ENCODE measurements at regions not wholly inside any gene's neighbourhood (a gene's known extent, or its start where the extent isn't known, plus 50 kb on each side); places are given as distances from the start of the nearest gene placed in this dataset.
A peak's percentile ranks its signal among the peaks of the same experiment; 100 is the strongest.

DNA sequence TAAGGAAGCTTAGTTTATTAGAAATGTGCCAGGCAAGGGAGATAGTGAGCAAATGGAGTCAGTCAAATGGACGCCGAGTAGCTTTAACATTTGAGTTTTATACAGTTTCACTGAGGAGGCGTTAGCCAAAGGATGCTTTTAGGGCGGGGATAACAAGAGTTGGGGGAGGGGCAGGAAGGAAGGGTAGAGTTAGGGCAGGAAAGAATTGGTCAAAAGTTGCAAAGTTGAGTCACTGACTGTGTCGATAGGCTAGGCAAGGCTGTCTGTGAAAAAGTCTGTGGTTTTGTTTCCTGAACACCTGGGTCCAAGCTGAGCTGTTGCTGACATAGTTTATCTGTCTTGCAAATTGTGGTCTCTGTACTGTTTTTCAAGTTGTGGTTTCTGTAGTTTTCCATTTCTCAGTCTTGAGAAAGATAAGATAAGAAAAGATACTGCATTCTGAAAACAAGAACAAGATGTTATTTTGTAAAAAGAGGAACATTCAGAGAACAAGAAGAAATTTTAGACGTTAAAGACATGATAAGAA lies 62.6 kb upstream of the RESF1 start (continued):
- TF ChIP-seq TEAD4 (IDR thresholded peaks at IDR 0.05; ENCODE audit: low read length): peak; percentile 92
- TF ChIP-seq TEAD4 (CRISPR knock-in tag; IDR thresholded peaks at IDR 0.05; ENCODE audit: borderline replicate concordance): no peak
- no peak for TF ChIP-seq ZNF224 (CRISPR knock-in tag; IDR thresholded peaks at IDR 0.05)
- TF ChIP-seq MEF2D (tag; conservative IDR thresholded peaks at IDR 0.05; ENCODE audit: low read depth): 0 out of 2 replicates have a peak, but pooled peaks have one; percentile 41
- TF ChIP-seq FOXJ2 (tag; IDR thresholded peaks at IDR 0.05): 0 out of 2 replicates have a peak, but pooled peaks have one; percentile 20
- TF ChIP-seq GATAD2B (IDR thresholded peaks at IDR 0.05; ENCODE audit: borderline replicate concordance): peak; percentile 61; the same call in 1 of the 2 replicates
- TF ChIP-seq ZNF830 (CRISPR knock-in tag; IDR thresholded peaks at IDR 0.05): no peak
- peak; percentile 80 for TF ChIP-seq TCF3 (CRISPR knock-in tag; IDR thresholded peaks at IDR 0.05)
- TF ChIP-seq NFIC (IDR thresholded peaks at IDR 0.05): peak; percentile 60
- no peak for TF ChIP-seq MLX (CRISPR knock-in tag; conservative IDR thresholded peaks at IDR 0.05)
- 0 out of 2 replicates have a peak, but pooled peaks have one; percentile 40 for TF ChIP-seq MYNN (IDR thresholded peaks at IDR 0.05)
- no peak for TF ChIP-seq MYNN (CRISPR knock-in tag; IDR thresholded peaks at IDR 0.05)
- no peak for TF ChIP-seq TAF9B (IDR thresholded peaks at IDR 0.05; ENCODE audit: partially characterized antibody)
- TF ChIP-seq KLF1 (tag; IDR thresholded peaks at IDR 0.05): no peak
- TF ChIP-seq PPARD (CRISPR knock-in tag; IDR thresholded peaks at IDR 0.05): no peak
- TF ChIP-seq STAG1 (CRISPR knock-in tag; IDR thresholded peaks at IDR 0.05; ENCODE audit: borderline replicate concordance): no peak
- no peak for TF ChIP-seq ZNF23 (CRISPR knock-in tag; IDR thresholded peaks at IDR 0.05)
- peak; percentile 85; the same call in 1 of the 2 replicates for TF ChIP-seq NBN (IDR thresholded peaks at IDR 0.05; ENCODE audit: low read depth)
- no peak for TF ChIP-seq MCM7 (IDR thresholded peaks at IDR 0.05)
- TF ChIP-seq, protein P1, sequence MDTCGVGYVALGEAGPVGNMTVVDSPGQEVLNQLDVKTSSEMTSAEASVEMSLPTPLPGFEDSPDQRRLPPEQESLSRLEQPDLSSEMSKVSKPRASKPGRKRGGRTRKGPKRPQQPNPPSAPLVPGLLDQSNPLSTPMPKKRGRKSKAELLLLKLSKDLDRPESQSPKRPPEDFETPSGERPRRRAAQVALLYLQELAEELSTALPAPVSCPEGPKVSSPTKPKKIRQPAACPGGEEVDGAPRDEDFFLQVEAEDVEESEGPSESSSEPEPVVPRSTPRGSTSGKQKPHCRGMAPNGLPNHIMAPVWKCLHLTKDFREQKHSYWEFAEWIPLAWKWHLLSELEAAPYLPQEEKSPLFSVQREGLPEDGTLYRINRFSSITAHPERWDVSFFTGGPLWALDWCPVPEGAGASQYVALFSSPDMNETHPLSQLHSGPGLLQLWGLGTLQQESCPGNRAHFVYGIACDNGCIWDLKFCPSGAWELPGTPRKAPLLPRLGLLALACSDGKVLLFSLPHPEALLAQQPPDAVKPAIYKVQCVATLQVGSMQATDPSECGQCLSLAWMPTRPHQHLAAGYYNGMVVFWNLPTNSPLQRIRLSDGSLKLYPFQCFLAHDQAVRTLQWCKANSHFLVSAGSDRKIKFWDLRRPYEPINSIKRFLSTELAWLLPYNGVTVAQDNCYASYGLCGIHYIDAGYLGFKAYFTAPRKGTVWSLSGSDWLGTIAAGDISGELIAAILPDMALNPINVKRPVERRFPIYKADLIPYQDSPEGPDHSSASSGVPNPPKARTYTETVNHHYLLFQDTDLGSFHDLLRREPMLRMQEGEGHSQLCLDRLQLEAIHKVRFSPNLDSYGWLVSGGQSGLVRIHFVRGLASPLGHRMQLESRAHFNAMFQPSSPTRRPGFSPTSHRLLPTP (IDR thresholded peaks at IDR 0.05; ENCODE audit: borderline replicate concordance, extremely low read depth, insufficient read length): no peak
- TF ChIP-seq ZNF696 (CRISPR knock-in tag; conservative IDR thresholded peaks at IDR 0.05): no peak
- TF ChIP-seq SRF (CRISPR knock-in tag; IDR thresholded peaks at IDR 0.05): no peak
- no peak for TF ChIP-seq BRF2 (IDR thresholded peaks at IDR 0.05; ENCODE audit: borderline replicate concordance, insufficient read depth, insufficient read length)
- TF ChIP-seq, protein P2, sequence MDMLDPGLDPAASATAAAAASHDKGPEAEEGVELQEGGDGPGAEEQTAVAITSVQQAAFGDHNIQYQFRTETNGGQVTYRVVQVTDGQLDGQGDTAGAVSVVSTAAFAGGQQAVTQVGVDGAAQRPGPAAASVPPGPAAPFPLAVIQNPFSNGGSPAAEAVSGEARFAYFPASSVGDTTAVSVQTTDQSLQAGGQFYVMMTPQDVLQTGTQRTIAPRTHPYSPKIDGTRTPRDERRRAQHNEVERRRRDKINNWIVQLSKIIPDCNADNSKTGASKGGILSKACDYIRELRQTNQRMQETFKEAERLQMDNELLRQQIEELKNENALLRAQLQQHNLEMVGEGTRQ (CRISPR knock-in tag; IDR thresholded peaks at IDR 0.05): no peak
- no peak for TF ChIP-seq MCM3 (IDR thresholded peaks at IDR 0.05)
- peak; percentile 69; the same call in 1 of the 2 replicates for TF ChIP-seq GTF2E2 (tag; IDR thresholded peaks at IDR 0.05)
- no peak for TF ChIP-seq TAF7 (tag; IDR thresholded peaks at IDR 0.05)

Data from K562 (cell line).